SJSA1 (cell line): ENCODE measurements at regions not wholly inside any gene's neighbourhood (a gene's known extent, or its start where the extent isn't known, plus 50 kb on each side); places are given as distances from the start of the nearest gene placed in this dataset.
"Not testable (repeated sequence)": the region's sequence is repeated elsewhere in the genome, so short reads cannot be mapped to it uniquely, and the experiment has no call there.

Experiments used
- DNase-seq, 2 experiments: peaks; one replicate each; pipeline ENCODE4 v3.0.0-alpha.2; 2015 to 2020; ENCODE audit warnings: low spot score in 2 of 2, low read depth in 1 of 2
- H3K27ac ChIP-seq: fragments of 250-450 bp; sonication (Bioruptor Pico); 2 replicates; pipeline ENCODE4 v1.5.1; 2020; ENCODE audit warnings: mild to moderate bottlenecking, moderate library complexity
- H3K27me3 ChIP-seq: fragments of 250-450 bp; sonication (Bioruptor Pico); replicated peaks from 2 replicates; pipeline ENCODE4 v1.5.1; 2020; ENCODE audit warnings: mild to moderate bottlenecking, moderate library complexity
- H3K36me3 ChIP-seq: fragments of 250-450 bp; sonication (Bioruptor Pico); 2 replicates; pipeline ENCODE4 v1.5.1; 2020; ENCODE audit warnings: mild to moderate bottlenecking
- H3K4me1 ChIP-seq: fragments of 250-450 bp; sonication (Bioruptor Pico); replicated peaks from 2 replicates; pipeline ENCODE4 v1.6.1; 2021; ENCODE audit warnings: mild to moderate bottlenecking
- H3K4me3 ChIP-seq: fragments of 250-450 bp; sonication (Bioruptor Pico); 2 replicates; pipeline ENCODE4 v1.5.1; 2020; ENCODE audit warnings: mild to moderate bottlenecking
- H3K9me3 ChIP-seq: fragments of 250-450 bp; sonication (Bioruptor Pico); replicated peaks from 2 replicates; pipeline ENCODE4 v1.5.1; 2020; ENCODE audit warnings: mild to moderate bottlenecking

DNA sequence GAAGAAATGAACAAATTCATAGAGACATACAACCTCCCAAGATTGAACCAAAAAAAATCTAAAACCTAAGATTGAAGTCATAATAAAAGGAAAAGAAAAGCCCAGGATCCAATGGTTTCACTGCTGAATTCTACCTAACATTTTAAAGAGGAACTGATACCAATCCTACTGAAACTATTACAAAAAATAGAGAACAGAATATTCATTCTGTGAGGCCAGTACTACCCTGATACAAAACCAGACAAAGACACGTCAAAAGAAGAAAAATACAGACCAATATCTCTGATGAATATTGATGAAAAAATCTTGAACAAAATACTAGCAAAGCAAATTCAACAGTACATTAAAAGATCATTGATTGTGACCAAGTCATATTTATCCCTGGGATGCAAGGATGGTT is 128.5 kb upstream of the STEAP1 start:
- H3K9me3 ChIP-seq = no peaks in the 10 kb centered on the region
- H3K27me3 ChIP-seq = no peaks in the 10 kb centered on the region
- no peaks in the 10 kb centered on the region for H3K4me1 ChIP-seq
- H3K4me3 ChIP-seq = no peak overlapping the region
- no peaks in the 10 kb centered on the region for H3K36me3 ChIP-seq
- DNase-seq = no peak
- H3K27ac ChIP-seq = no peak overlapping the region

DNA sequence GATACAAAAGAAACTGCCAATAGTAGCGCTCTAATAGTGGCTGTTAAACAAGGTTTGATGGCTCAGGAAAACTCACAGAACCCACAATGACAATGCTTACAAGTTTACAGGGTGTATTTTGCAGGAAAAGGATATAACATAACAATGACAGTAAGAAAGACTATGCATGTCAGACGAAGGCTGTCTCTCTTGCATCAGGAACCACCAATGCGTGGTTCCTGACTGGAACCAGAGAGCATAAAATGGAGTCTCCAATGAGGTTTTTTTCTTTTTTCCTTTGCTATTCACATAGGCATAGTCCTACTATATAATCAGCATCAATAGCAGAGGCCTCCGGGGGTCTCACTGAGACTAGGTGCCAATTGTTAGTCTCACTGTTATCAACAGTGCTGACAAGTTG is 120.4 kb upstream of the STEAP1 start:
- Histone ChIP-seq H3K9me3 (no peaks in the 10 kb centered on the region), H3K27me3 (no peaks in the 10 kb centered on the region; the same call in 1 of the 2 replicates), H3K27ac (no peak overlapping the region), H3K4me1 (no peaks in the 10 kb centered on the region), H3K36me3 (no peaks in the 10 kb centered on the region), H3K4me3 (no peak overlapping the region)
- no peak for DNase-seq

- no peak for DNase-seq
- H3K27me3 ChIP-seq = 0 out of 2 replicates have a peak, but pooled peaks cover 3% of the 10 kb centered on the region
- H3K4me1 ChIP-seq = no peaks in the 10 kb centered on the region
- no peak overlapping the region for H3K27ac ChIP-seq
- no peak overlapping the region for H3K4me3 ChIP-seq
- no peaks in the 10 kb centered on the region for H3K36me3 ChIP-seq
- no peaks in the 10 kb centered on the region for H3K9me3 ChIP-seq
These were observed 101.2 kb upstream of the STEAP1 start for GRCh38 chr7:90053094-90053493.

DNA sequence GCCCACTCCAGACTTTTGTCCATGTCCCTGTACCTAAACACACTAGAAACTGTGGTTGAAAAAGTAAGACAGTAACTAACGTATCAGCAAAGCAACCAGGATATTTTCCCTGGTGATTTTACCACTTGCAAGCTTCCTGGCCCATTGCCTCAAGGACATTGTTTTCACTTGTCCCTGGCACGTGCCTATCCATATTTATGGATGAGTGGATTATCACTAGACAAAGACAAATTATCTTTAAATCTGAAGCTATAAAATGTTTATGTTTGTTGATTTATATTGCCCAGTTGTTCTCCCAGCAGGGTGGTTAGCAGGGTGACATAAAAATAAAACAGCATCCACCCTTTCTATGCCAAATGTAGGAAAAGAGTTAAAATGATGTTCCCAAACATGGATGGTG is 93.2 kb upstream of the STEAP1 start:
- Histone ChIP-seq H3K27me3 (0 out of 2 replicates have a peak, but pooled peaks cover under 1% of the 10 kb centered on the region), H3K9me3 (no peaks in the 10 kb centered on the region), H3K27ac (no peak overlapping the region), H3K4me1 (no peaks in the 10 kb centered on the region), H3K36me3 (no peaks in the 10 kb centered on the region), H3K4me3 (no peak overlapping the region)
- DNase-seq = no peak

GRCh38 chr7:90064370-90064769 is 89.9 kb upstream of the STEAP1 start:
- H3K4me3 ChIP-seq = no peak overlapping the region
- H3K9me3 ChIP-seq = no peaks in the 10 kb centered on the region
- no peaks in the 10 kb centered on the region for H3K36me3 ChIP-seq
- no peaks in the 10 kb centered on the region for H3K4me1 ChIP-seq
- no peak overlapping the region for H3K27ac ChIP-seq
- DNase-seq = no peak
- no peaks in the 10 kb centered on the region for H3K27me3 ChIP-seq

GRCh38 chr7:90067171-90067570 is 87.1 kb upstream of the STEAP1 start:
- no peaks in the 10 kb centered on the region for H3K4me1 ChIP-seq
- no peak overlapping the region for H3K27ac ChIP-seq
- DNase-seq = no peak
- no peak overlapping the region for H3K4me3 ChIP-seq
- no peaks in the 10 kb centered on the region for H3K36me3 ChIP-seq
- no peaks in the 10 kb centered on the region for H3K9me3 ChIP-seq
- H3K27me3 ChIP-seq = no peaks in the 10 kb centered on the region

DNA sequence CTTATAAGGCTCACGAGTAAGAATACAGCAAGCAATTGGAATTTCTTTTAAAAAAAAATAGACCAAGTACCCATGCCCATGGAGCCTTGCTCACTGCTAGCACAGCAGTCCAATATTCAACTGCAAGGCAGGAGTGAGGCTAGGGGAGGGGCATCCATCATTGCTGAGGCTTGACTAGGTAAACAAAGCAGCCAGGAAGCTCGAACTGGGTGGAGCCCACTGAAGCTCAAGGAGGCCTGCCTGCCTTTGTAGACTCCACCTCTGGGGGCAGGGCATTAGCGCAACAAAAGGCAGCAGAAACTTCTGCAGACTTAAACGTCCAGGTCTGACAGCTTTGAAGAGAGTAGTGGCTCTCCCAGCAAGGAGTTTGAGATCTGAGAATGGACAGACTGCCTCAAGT is 84.0 kb upstream of the STEAP1 start:
- not testable (repeated sequence) for H3K27ac ChIP-seq, DNase-seq, H3K9me3 ChIP-seq, H3K4me1 ChIP-seq, H3K36me3 ChIP-seq, H3K4me3 ChIP-seq, H3K27me3 ChIP-seq

DNA sequence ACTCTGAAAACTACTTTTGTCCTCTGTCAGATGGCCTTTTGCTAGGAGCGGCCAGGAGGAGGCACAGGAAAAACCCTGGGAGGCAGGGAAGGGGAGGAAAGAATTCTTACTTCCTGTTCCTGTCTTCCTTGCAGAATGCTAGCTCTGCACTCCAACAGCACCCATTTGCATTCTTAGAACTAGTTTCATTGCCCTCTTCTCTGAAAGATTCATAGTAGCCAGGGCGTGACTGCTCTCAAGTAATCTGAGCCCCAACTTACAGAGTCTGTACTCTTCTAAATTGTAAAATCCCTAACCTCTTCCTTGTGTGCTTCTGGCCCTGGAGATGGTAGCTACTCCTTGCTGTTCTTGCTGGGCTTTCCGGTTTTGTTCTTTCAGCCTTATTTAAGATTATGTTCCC is 75.3 kb upstream of the STEAP1 start:
- Histone ChIP-seq H3K9me3 (no peaks in the 10 kb centered on the region), H3K36me3 (no peaks in the 10 kb centered on the region), H3K4me1 (no peaks in the 10 kb centered on the region), H3K27ac (no peak overlapping the region), H3K27me3 (no peaks in the 10 kb centered on the region), H3K4me3 (no peak overlapping the region)
- DNase-seq = no peak

GRCh38 chr7:90081621-90082020 is 72.6 kb upstream of the STEAP1 start:
- no peaks in the 10 kb centered on the region for H3K36me3 ChIP-seq
- no peak for DNase-seq
- H3K4me3 ChIP-seq = no peak overlapping the region
- H3K27ac ChIP-seq = no peak overlapping the region
- H3K4me1 ChIP-seq = no peaks in the 10 kb centered on the region
- H3K27me3 ChIP-seq = peaks cover 7% of the 10 kb centered on the region; the same call in 1 of the 2 replicates
- H3K9me3 ChIP-seq = no peaks in the 10 kb centered on the region

- no peaks in the 10 kb centered on the region for H3K36me3 ChIP-seq
- no peak overlapping the region for H3K27ac ChIP-seq
- DNase-seq = no peak
- peaks cover 8% of the 10 kb centered on the region for H3K27me3 ChIP-seq
- no peaks in the 10 kb centered on the region for H3K4me1 ChIP-seq
- no peaks in the 10 kb centered on the region for H3K9me3 ChIP-seq
- H3K4me3 ChIP-seq = no peak overlapping the region
These were observed 61.8 kb upstream of the STEAP1 start for GRCh38 chr7:90092506-90092905.

GRCh38 chr7:90094030-90094429 is 60.2 kb upstream of the STEAP1 start:
- Histone ChIP-seq H3K36me3 (no peaks in the 10 kb centered on the region), H3K4me3 (no peak overlapping the region), H3K27ac (no peak overlapping the region), H3K27me3 (peaks cover 4% of the 10 kb centered on the region), H3K4me1 (no peaks in the 10 kb centered on the region), H3K9me3 (no peaks in the 10 kb centered on the region)
- DNase-seq = no peak
